Stimulated activated CD4-positive, alpha-beta T cell treated with anti-CD3 and anti-CD28 coated beads, Interleukin-2, amount 100 ng/mL, for 4 hours (primary cell): ENCODE measurements at regions not wholly inside any gene's neighbourhood (a gene's known extent, or its start where the extent isn't known, plus 50 kb on each side); places are given as distances from the start of the nearest gene placed in this dataset.

Experiments
- DNase-seq: peaks from one replicate; pipeline ENCODE4 v3.0.0-alpha.2; 2020; ENCODE audit warnings: low read depth

DNA sequence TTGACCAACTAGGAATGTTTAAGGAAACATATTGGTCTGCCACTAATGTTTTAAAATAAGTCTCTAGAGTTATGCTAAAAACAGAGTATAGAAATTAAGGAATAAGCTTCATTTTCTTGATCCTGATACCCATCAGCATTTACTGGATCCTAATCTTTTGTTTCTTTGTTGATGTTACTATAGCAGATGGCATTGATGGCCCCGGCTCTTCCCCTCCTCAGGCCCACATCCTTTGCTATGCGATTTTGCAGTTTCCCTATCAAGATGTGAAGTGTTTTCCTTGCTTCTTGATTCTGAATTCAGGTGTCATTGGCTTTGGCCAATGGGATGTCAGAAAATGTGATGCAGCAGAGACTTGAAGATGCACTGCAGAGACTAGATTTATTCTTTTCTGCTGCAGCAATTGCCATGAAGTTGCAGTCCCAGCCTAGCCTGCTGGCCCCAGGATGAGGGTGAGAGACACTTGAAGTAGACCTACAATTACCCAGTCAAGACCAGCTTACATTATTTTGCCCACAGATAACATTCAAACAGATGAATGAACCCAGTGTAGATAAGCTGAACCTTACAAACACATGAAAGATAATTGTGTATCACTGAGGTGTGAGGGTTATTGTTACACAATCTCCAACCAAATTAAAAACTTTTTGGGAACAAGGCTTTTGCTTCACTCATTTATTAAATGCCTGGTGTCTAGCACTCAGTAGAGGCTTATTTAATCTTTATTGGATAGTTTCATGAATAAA, 115.2 kb upstream of the ITGA4 start:
- DNase-seq = no peak

DNA sequence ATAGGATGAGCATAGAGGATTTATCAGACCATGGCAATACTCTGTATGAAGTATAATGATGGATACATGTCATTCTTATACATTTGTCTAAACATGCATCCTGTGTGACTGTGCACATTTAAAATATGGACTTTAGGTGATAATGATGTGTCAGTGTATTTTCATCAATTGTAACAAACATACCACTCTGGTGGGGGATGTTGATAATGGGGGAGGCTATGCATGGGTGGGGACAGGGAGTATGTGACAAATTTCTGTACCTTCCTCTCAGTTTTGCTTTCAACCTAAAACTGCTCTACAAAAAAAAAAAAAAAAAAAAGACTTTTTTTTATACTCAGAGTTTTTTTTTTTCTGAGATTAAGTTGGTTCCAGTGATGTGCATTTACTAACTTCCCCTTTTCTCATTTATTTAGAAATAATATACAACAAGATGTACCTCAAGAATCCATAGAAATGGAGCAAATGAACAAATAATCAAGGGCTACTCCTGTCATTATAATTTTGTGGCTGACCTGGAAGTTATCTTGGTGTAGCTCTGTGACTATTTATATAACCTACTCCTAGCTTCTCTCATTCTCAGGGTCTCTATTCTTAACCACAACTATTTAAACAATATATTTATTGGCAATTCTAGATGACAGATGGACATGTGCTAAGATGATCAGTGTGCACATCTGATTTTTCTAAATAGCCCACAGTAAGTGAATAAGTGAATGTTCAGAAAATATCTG, 108.9 kb upstream of the ITGA4 start:
- no peak for DNase-seq

DNA sequence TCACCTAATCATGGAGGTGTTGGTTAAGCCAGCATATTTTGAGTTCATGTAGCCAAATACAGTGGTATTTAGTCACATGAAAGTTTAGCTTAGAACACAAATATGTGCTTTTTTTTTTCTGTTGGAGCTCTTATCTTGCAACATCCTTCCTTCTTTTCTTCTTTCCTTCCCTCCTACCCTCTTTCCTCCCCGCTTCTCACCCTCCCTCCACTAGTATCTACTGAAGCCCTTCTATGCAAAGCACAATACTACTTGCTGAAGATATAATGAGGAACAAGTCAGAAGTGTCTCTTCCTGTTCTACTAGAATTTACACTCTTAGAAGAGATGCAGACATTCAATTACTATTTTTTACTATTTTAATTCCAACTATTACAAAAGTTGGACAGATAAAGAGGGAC, 105.0 kb upstream of the ITGA4 start:
- DNase-seq = no peak

DNA sequence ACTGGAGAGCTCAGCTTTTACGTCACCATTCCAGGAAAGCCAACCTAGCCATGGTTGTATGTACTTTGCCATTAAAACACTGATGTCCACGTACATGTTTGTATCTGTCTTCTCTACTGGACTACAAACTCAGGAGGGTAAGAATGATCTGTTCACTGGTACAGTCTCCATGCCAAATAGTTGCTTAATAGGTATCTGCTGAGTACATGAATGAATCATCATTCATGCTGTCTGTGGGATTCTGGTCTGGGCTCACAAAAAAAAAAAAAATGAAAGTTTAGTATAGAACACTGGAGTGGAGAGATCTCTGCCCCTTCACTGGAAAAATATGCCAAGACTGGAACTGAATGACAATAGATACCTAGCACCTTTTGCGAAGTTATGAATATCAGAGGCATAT, 102.6 kb upstream of the ITGA4 start:
- no peak for DNase-seq

DNA sequence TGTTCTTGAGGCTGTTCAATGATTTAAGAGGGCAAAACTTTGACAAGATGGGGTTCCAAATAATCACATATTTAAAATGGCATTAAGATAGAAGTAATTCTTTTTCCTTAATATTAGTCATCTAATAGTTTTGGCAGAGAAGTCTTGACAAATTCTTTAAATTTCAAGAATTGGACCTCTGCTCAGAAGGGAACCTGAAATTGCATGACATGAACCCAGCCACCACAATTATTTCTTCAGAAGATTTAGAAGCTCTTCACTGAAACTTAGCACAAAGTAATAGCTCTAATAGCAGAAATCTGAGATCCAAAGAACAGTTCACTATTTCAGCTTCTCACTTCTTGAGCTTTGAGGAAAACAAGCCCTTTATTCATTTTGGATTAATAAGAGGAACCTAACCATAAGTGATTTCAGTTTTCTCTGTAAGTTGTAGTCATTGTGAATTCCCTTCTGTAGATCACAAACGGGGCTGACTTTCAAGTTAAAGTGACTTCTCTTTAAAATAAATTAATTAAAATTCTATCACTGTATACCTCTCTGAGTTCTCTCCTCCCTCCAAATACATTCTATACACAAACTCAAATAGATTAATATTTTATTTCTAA, 100.6 kb upstream of the ITGA4 start:
- DNase-seq = no peak

DNA sequence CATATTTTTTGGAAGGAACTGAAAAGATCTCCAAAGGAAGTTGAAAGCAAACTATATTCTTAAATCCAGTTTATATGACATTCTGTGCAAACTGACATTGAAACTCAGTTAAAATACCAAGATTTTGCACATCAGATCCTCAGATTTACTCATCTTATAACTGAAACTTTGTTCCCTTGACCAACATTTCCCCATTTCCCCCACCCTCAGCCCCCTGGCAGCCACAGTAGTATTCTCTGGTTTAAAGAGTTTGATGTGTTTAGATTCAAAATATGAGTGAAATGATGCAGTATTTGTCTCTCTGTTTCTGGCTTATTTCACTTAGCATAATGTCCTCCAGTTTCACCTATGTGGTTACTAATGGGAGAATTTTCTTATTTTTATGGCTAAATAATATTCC, 99.2 kb upstream of the ITGA4 start:
- DNase-seq = no peak

DNA sequence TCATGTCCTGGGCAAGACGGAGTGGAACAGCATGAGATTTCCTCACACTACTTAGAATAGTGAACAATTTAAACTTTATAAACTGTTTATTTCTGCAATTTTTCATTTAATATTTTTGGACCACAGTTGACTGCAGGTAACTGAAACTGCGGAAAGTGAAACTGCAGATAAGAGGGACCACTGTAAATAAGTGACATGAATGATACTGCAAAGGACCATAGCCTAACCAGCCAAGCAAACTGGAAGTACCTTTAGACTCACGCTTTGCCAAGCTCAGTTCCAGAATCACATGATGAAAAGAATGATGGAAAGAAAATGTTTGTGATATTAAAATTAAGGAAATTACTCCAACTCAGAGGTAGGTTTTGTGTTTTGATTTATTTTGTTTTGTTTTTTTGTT, 94.6 kb upstream of the ITGA4 start:
- DNase-seq = no peak

DNA sequence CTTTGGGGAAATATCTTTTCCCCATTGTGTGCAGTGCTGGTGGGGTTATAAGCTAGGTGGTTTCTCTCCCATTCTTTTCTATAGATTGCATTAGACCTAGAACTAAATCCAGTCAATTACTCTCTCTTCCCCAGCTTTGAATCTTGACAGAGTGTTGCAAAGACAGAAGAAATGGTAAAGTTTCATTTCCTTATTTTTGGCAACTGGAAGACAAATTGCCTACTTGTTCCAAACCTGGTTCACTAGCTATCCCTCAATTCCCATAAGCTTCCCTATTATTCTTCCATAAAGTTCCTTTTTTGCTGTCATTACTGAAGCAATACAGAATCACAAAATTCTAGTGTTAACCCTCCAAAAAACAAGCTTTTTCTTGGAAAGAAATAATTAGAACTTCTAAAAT, 94.0 kb upstream of the ITGA4 start:
- no peak for DNase-seq

DNA sequence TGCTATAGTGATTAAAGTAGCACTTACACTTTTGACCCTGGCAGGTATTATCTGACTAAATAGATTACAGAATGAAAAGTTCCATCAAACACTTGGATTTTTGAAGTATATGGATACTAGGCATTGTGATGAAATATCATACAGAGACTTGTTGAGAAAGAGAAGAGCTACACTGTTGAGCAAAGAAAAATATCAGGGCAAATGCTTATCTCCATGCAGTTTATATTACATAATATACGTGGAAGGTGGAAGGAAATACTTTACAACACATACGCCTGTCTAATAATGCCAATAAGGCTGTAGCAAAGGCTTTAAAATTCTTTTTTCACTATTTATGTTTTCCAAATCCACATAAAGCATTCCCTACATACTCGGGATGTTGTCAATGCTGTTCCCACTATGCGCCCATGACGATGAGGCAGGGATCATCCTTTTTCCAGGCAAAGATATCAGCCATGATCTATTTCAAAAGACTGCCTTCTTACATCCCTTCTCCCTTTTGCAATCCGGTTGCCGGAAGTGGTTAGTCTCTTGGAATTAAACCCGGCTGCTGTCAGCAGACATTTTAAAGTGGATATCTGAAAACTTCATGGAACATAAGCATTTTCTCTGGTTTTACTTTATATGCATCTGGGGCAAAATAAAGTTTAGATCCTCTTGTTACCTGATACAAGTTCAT, 92.6 kb upstream of the ITGA4 start:
- DNase-seq = no peak

DNA sequence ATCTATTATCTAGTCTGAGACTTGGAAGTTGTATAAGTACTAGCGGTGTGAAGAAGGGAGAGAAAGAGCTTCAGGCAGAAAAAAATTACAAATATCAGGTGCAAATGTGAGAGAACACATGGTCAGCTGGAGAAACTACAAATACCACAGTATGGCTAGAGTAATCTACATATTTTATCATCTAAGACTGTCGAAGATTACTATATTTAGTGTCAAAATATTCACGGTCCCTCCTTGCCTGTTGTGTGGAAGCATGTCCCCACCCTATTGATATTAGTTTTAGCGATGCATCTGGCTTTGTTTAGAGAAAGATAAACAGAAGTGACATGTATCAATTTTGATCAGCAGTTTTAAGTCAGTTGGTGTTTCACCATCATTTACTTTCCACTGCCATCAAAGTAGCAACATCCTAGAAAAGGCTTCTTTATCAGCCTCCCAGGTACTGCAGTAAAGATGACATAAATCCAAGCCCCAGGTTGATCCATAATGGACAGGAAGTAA, 90.5 kb upstream of the ITGA4 start:
- DNase-seq = no peak

DNA sequence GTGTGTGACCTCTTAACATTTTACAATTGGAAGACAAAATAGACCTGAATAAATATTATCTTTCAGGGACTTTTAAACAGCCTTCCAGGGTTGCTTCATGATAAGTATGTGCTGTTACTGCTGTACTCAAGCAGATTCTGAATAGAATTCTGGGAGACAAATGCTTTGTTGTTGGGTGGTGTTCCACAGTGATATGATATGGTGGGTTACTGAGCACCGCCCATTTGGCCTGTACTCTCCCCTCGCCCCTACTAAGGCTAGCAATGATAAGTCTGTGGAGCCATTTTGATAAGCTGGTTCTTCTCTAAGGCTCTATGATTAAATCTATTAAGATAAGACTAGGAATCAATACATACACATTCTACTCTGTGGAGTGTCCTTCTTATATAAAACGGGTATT, 89.8 kb upstream of the ITGA4 start:
- DNase-seq = no peak

DNA sequence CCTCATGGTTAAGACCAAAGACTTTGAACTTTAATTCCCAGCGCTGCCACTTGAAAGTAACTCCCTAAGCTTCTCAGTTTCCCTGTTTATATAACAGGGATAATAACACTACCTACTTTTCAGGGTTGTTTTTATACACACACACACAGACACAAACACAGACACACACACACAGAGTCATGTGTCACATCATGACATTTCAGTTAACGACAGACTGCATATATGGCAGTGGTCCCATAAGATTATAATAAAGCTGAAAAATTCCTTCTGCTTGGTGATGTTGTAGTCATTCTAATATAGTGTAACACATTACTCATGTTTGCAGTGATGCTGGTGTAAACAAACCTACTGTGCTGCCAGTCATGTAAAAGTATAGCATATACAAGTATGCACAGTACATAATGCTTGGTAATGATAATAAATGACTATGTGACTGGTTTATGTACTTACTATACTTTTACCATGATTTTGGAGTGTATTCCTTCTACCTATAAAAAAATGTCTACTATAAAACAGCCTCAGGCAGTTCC, 89.2 kb upstream of the ITGA4 start:
- DNase-seq = no peak

DNA sequence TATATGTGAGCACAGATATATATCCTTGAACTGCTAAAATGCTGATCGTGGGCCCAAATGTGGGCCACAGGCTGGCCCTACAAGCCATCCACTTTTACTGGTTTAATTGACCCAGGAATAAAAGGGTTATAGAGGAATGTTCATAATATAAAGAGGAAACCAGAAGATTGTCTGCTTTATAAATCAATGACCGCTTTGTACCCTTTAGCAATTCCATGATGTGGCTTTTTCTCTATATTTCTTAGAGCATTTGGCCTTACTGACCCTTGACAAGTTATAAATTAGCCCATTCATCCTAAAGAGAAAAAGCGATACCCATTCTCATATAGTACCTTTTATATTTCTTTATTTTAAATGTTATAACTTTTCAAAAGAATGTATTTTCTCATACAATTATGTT, 87.1 kb upstream of the ITGA4 start:
- DNase-seq = no peak

DNA sequence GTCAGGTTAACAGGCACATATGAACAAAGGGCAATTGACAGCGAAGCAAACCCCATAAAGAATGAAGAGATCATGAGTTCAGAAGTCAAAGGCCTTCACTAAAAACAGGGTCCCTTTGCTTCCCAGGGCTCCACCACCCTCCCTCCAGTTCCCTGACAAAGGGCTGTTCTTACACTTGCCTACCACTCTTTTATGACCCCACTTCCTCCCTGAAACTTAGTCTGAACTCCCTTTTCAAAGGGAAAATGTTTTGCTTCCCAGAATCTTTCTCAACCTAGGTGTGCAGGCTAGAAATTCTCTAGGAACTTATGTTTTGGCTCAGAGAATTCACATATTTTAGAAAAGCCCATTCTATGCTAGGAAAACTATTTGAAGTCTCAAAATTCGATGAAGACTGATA, 86.0 kb upstream of the ITGA4 start:
- DNase-seq = no peak

DNA sequence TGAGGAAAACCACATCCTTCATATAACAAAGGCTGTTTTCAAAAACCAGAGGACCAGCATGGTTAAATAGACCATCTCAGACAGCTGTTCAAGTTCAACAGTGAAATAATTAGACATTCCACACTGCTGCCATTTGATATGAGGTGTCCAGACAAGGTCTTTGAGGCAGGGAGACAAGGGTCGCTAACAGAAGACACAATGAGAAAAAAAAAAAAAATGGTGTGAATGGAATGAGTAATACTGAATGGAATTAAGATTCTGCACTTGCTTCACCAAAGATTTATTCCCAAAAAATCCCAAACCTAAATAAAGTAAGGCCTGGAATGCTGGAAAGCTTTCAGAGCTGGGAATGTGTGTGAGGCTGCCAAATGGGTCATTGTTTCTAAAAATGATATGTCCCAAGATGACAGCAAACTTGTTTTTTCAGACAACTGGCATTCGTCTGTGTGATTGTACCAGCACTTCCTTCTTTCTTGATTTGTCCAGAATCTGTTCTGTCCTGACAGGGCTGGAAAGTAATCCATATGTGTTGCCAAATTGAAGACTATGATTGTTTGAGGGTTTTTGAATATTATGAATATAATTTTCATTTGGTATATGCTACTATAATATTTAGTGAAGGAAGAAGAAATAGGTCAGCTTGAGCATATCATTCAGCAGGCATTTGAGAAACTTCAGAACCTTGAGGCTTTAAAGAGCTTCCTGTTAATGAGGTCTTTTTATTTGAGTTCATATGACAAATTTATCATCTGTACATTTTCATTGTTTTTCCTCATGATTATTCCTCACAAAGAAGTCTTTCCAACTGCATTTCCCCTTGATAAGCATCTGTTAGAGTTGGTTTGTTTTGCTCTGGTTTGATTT, 85.2 kb upstream of the ITGA4 start:
- no peak for DNase-seq

DNA sequence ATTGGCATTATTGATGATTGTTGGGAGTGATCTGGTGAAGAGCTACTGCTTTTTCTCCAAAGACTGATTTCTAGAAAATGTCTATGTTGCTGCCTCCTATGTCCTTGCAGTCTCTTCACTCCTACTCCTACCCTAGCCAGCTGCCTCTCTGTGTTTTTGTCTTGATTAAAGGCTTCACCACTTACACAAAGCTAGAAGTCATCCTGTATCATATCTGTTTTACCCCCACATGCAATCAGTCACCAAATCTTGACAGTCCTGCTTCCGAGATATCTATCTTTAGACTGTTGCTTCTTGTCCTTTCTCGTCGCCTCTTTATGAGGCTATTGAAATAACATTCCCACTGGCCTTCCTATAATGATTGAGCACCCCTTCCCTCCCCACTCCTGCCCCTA, 84.5 kb upstream of the ITGA4 start:
- DNase-seq = no peak

DNA sequence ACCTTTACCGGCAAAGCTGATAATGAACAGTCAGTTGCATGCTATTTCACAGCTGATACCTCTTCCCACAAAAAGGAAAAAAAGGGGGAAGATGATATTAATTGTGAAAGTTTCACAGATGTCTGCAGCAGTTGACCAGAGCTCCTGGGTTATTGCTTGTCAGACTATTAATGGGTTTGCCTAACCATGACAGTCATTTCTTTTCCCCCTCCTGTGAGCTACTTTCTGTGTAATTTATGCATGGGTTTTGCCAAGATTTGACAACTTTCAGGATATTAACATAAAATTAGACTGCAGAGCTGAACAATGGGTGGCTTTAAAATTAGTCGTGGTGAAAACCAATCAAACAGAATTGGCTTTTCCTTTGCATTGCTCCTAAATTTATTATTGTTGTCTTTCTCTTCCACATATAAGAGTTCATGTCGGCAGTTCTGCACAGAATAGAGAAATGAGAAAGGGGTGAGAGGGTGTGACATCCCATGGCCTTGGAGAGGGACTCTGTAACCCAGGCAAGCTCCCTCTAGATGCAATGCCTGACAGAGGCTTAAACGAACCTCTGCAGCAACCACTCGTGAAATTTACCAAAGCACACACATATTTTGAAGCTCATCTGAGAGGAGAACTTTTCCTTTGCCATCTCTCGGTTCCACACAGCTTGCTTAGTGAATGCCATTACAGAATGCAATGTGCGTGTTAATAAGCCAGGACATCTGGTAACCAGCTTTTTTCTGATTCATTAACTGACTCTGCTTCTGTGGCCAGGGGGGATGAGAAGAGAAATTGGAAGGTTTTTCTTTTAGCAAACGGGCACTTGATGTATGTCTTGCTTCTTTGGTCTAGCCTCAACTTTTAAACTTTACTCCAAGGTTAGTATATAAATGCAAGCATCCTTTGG, 82.2 kb upstream of the ITGA4 start:
- no peak for DNase-seq

DNA sequence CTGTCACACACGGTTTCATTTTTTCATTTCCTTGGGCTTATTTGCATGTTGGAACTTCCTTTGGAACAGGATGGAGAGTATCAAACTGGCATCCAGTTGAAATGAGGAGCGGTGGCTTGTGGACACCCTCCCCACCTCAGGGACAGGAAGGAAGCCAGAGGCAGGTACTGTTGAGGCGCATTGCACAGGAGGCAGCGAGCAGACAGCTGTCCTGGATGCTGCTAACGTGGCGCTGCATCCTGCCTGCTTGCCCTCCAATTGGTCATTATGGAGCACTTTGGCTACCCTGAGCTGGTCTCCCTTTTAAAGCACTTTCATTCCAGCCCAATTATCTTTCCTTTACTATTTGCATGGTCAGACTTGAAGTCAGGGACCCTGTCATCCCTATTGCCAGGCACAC, 80.7 kb upstream of the ITGA4 start:
- no peak for DNase-seq

DNA sequence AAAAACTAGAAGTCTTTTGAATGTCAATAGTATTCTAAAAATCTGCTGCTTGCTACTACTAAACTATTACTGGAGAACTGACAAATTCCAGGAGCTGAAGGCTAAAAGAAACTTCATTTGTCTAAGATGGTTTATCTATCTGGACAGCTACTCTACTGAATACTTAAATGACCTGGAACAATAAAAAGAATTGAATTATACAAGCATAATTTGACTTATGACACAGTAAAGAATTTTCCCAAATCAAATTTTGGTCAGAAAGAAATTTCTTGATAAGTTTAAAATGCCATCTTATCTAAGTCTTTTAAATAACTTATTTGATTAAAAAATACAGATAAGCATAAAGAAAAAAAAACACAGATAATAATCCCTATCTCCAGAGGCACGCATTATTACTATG, 80.2 kb upstream of the ITGA4 start:
- no peak for DNase-seq

DNA sequence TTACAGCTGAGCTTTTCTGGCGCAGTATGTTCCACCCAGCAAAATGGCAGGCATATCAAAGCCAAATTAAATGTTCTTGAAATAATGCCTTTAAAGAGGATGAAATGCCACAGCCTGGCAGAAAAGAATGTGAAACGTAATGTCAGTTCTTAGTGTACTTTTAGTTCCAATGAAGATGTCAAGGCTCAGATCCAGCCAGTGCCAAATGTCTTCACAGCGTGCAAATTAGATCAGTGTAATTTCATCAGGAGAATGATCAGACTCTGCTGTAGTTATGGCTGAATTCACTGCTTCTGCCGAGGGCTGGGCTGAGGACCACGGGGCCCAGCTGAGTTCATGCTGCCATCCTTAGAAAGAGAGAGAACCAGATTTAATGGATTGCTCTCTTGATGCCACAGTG, 78.7 kb upstream of the ITGA4 start:
- DNase-seq = no peak

DNA sequence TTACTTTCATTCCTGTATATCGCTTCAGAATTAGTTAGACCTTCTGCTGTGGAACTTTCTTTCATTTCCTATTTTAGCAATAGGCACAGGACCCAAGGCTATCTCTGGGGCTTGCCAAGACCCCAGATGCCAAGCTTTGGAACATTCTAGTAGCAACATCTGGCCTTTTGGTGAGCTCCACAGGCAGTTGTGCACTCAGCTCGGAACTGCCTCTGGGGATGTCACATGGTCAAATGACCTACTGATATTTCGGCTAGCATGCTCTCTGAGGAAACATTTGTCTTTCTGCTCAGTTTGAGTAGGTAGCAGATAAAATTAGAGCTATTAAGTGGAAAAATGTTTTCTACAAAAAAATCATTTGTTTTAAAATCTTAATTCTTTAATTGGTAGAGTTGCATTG, 76.6 kb upstream of the ITGA4 start:
- DNase-seq = no peak
